Kidney (tissue), 13 donors: ENCODE measurements at regions not wholly inside any gene's neighbourhood (a gene's known extent, or its start where the extent isn't known, plus 50 kb on each side); places are given as distances from the start of the nearest gene placed in this dataset.

Experiments
- DNase-seq, 5 donors: peaks; one replicate each; pipeline ENCODE4 v3.0.0-alpha.2; 2013 to 2020
- FAIRE-seq: peaks from 2 replicates; lab custom pipeline; 2012; peaks lifted over from hg19 to GRCh38; lab: Jason Lieb, UNC
- H3K27ac ChIP-seq, 2 donors: one replicate each; pipeline ENCODE4 v1.7.0; 2013; ENCODE audit warnings: low read depth in 2 of 2, low read length in 2 of 2, inconsistent platforms in 1 of 2
- H3K27me3 ChIP-seq: one replicate; pipeline ENCODE4 v1.7.1; 2013; ENCODE audit warnings: low read length, inconsistent platforms; ENCODE audit not compliant: control insufficient read depth, insufficient read depth
- H3K36me3 ChIP-seq, 3 donors: one replicate each; pipeline versions ENCODE4 v1.7.0 to v1.7.1; 2013; ENCODE audit warnings: low read length in 3 of 3, control low read depth in 1 of 3, inconsistent platforms in 1 of 3; ENCODE audit not compliant: insufficient read depth in 3 of 3, control insufficient read depth in 2 of 3
- H3K4me1 ChIP-seq, 3 donors: one replicate each; pipeline versions ENCODE4 v1.7.0 to v1.7.1; 2013; ENCODE audit warnings: low read length in 3 of 3, inconsistent platforms in 1 of 3, low read depth in 1 of 3; ENCODE audit not compliant: control insufficient read depth in 2 of 3, insufficient read depth in 2 of 3
- H3K4me3 ChIP-seq, 3 donors: one replicate each; pipeline versions ENCODE4 v1.7.0 to v1.8.1; 2013; ENCODE audit warnings: low read length in 3 of 3, control low read depth in 1 of 3, inconsistent platforms in 1 of 3
- H3K9ac ChIP-seq, 3 donors: one replicate each; pipeline versions ENCODE4 v1.7.0 to v1.7.1; 2013; ENCODE audit warnings: low read length in 3 of 3, control low read depth in 1 of 3, inconsistent platforms in 1 of 3
- H3K9me3 ChIP-seq, 3 donors: one replicate each; pipeline versions ENCODE4 v1.7.0 to v1.7.1; 2013; ENCODE audit warnings: low read length in 3 of 3, control low read depth in 1 of 3, inconsistent platforms in 1 of 3; ENCODE audit not compliant: control insufficient read depth in 2 of 3, insufficient read depth in 1 of 3
- intact Hi-C: fragments of 100-400 bp; cut with DNase I; formaldehyde crosslinking; loops from one replicate; pipeline ENCODE4 v1.11.1; 2022
- TF ChIP-seq, protein P1 (sequence below): IDR thresholded peaks from 3 replicates; pipeline ENCODE4 v1.5.1; 2012; ENCODE audit warnings: mild to moderate bottlenecking, moderate library complexity, borderline replicate concordance; ENCODE audit not compliant: insufficient read depth; ENCODE audit errors: extremely low read depth
- donor health status: control.
- donor health status: control.
- donor health status: control.
- donor health status: control.
- donor health status: control.
- donor health status: DM: yes; HTN: yes; CAD: no.
- donor health status: Normal renal cell carcinoma (clear cell type).

- Histone ChIP-seq H3K4me1 (no peaks in the 10 kb centered on the region), H3K9me3 (no peaks in the 10 kb centered on the region), H3K36me3 (no peaks in the 10 kb centered on the region), H3K27me3 (no peaks in the 10 kb centered on the region), H3K4me3 (no peak overlapping the region), H3K9ac (no peak overlapping the region), H3K27ac (no peak overlapping the region)
- FAIRE-seq (no peak), DNase-seq (no peak)
- TF ChIP-seq, protein P1, sequence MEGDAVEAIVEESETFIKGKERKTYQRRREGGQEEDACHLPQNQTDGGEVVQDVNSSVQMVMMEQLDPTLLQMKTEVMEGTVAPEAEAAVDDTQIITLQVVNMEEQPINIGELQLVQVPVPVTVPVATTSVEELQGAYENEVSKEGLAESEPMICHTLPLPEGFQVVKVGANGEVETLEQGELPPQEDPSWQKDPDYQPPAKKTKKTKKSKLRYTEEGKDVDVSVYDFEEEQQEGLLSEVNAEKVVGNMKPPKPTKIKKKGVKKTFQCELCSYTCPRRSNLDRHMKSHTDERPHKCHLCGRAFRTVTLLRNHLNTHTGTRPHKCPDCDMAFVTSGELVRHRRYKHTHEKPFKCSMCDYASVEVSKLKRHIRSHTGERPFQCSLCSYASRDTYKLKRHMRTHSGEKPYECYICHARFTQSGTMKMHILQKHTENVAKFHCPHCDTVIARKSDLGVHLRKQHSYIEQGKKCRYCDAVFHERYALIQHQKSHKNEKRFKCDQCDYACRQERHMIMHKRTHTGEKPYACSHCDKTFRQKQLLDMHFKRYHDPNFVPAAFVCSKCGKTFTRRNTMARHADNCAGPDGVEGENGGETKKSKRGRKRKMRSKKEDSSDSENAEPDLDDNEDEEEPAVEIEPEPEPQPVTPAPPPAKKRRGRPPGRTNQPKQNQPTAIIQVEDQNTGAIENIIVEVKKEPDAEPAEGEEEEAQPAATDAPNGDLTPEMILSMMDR, result no peak
- intact Hi-C loops, result no loop called here
Measured at GRCh38 chr2:13542061-13542460, 825.3 kb downstream of the TRIB2 start.

- Histone ChIP-seq H3K9me3 (no peaks in the 10 kb centered on the region), H3K27ac (no peak overlapping the region), H3K4me1 (no peaks in the 10 kb centered on the region), H3K36me3 (no peaks in the 10 kb centered on the region), H3K27me3 (no peaks in the 10 kb centered on the region), H3K4me3 (no peak overlapping the region), H3K9ac (no peak overlapping the region)
- intact Hi-C loops, result no loop called here
- FAIRE-seq (no peak), DNase-seq (no peak)
- TF ChIP-seq, protein P1, result no peak
Measured at GRCh38 chr2:13542642-13543041, 825.9 kb downstream of the TRIB2 start.

DNA sequence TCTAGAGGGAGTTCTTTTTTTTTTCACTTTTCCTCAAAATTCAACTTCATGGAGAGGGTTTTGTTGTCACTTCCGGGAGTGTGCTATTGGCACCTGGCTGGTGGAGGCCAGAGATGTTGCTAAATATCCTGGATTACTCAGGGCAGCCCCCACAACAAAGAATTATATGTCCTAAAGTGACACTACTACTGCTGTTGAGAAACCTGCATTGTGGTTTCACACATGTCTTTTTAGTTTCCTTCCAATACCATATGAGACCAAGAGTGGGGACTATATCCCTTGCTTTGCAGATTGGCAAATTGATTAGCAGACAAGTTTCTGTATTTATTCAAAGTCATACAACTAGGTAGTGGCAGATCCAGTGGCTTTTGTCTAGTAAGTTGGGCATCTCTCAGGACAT is 826.8 kb downstream of the TRIB2 start:
- no peak overlapping the region for H3K27ac ChIP-seq
- intact Hi-C loops, result no loop called here
- no peaks in the 10 kb centered on the region for H3K36me3 ChIP-seq
- H3K4me1 ChIP-seq, result no peaks in the 10 kb centered on the region
- DNase-seq, result no peak
- no peak for FAIRE-seq
- TF ChIP-seq, protein P1, result no peak
- H3K9me3 ChIP-seq, result no peaks in the 10 kb centered on the region
- no peak overlapping the region for H3K4me3 ChIP-seq
- H3K27me3 ChIP-seq, result no peaks in the 10 kb centered on the region
- H3K9ac ChIP-seq, result no peak overlapping the region

DNA sequence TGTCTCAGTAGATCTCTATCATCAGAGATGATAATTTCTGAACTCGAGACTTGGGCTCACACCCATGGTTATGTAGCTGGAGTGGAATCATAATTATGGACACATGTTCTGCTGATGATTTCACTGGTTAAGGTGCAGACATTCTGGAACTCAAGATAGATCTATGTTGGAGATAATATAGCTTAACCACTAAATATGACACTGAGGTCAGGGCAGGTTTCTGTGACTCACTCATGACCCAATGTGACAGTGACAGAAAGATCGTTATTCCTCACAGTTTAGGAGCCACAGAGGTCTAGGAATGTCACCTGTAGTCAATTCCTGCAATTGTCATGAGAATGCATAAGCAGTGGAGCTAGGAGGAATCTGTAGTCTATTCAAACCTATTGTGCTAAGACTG is 828.6 kb downstream of the TRIB2 start:
- Histone ChIP-seq H3K36me3 (no peaks in the 10 kb centered on the region), H3K27me3 (no peaks in the 10 kb centered on the region), H3K4me3 (no peak overlapping the region), H3K27ac (no peak overlapping the region), H3K9ac (no peak overlapping the region), H3K9me3 (no peaks in the 10 kb centered on the region), H3K4me1 (no peaks in the 10 kb centered on the region)
- no peak for DNase-seq
- intact Hi-C loops, result no loop called here
- TF ChIP-seq, protein P1, result no peak
- FAIRE-seq, result no peak
